HG03108 (cell line): ENCODE measurements at regions not wholly inside any gene's neighbourhood (a gene's known extent, or its start where the extent isn't known, plus 50 kb on each side); places are given as distances from the start of the nearest gene placed in this dataset.

ENCODE experiments used
- ATAC-seq: cut with Tn5 transposase; IDR thresholded peaks from one replicate; pipeline ENCODE4 v1.9.1; 2021; ENCODE audit warnings: moderate library complexity; ENCODE audit not compliant: unreplicated experiment

DNA sequence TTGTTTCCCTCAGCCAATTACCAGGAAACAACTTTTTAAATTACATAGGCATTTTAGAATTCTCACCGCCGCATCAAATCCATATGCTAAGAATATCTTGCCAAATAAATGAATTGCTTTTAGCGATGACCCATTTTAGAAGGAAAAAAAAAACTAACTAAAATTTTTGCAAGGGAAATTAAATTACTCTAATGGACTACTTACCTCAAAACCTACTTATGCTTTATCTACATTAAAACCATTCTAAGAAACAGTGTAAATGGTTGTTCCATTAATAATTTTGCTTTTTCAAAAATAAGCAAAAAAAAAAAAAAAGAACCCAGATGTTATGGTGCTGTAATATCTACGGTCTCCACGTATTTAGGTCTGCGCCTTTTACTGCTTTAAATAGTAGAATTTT lies 73.5 kb upstream of the CCDC150 start:
- no peak for ATAC-seq

DNA sequence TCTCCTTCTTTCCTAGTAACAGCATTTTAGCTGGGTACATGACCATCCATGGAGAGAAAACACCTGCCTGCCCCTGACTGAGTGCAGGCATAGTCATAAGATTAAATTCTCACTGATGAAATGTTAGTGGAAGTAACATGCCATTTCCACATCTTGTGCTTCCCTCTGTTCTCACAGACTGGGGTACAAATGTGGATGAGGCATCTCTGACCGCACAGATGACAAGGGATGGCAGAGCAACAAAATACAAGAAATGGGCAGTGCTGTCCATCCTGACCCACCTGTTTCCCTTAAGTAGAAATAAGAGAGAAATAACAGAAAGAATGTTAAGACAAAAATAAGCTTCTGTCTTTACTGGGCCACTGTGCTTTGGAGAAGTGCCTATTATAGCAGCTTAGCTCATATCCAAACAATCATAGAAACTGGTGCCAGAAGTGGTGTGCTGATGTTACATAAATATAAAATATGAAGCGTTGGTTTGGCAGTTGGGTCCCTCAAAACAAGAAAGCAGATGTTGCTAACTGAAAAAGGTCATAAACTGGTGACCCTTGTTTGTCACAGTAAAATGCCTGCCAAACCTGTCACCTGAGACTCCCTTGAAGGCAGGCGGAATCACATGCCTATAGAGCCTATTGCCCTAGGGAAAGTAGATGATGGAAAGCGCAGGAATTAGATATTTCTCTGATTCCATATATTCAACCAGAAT lies 72.4 kb upstream of the CCDC150 start:
- ATAC-seq, result no peak

- no peak for ATAC-seq
These were observed 71.0 kb upstream of the CCDC150 start for GRCh38 chr2:196568506-196568905.

- ATAC-seq, result no peak
These were observed 54.6 kb upstream of the CCDC150 start for GRCh38 chr2:196584903-196585302.

- no peak for ATAC-seq
These were observed 53.0 kb upstream of the CCDC150 start for GRCh38 chr2:196586511-196586991.

- ATAC-seq, result no peak
These were observed 52.5 kb upstream of the CCDC150 start for GRCh38 chr2:196587056-196587455.

DNA sequence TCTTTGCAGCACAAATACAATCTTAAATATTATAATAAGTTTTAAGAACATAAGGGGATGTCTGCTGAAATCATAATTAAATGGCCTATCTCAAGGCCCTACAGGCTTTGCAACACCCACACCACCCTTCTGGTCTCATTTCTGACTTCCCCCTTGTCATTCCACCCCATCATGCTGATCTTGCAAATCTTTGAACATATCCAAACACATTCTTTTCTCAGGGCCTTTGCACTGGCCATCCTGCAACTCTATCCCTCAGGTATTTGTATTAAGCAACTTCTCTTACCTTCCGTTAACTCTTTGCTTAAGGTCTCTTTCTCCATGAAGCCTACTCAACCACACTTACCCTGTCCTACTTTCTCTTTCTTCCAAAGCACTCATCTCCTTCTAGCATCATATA lies 51.8 kb upstream of the CCDC150 start:
- no peak for ATAC-seq

DNA sequence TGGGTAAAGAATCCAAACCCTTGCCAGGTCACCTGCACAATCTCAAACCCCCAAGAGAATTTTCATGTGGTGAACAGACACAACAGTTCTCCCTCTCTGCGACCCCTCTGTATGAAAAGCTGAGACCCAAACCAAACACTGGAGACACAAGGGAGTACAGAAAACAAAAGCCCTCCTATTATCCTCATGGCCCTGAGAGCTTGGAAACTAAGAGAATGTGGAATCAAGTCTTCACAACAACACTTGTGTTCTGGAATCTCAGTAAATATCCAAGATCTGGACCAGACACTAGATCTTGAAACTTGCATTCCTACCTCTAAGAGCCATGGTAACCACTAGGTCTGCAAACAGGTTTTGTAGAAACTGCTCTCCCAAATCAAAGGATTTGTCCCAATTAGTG lies 50.1 kb upstream of the CCDC150 start:
- ATAC-seq, result no peak
